NOMO-1 treated with dmso at 0.1 percent for 144 hours (cell line): ENCODE measurements at regions not wholly inside any gene's neighbourhood (a gene's known extent, or its start where the extent isn't known, plus 50 kb on each side); places are given as distances from the start of the nearest gene placed in this dataset.
"Not testable (repeated sequence)": the region's sequence is repeated elsewhere in the genome, so short reads cannot be mapped to it uniquely, and the experiment has no call there.

Experiments
- DNase-seq: peaks from one replicate; lab custom pipeline; 2025; ENCODE audit not compliant: unreplicated experiment; lab: John Stamatoyannopoulos, UW

GRCh38 chr9:83138422-83139135 lies 75.6 kb upstream of the RASEF start:
- DNase-seq = no peak

- no peak for DNase-seq
Measured at GRCh38 chr9:83133316-83133715, 70.4 kb upstream of the RASEF start.

GRCh38 chr9:83132768-83133167 lies 69.8 kb upstream of the RASEF start:
- DNase-seq = no peak

- DNase-seq = no peak
Measured at GRCh38 chr9:83130541-83130940, 67.6 kb upstream of the RASEF start.

GRCh38 chr9:83125671-83126070 lies 62.7 kb upstream of the RASEF start:
- DNase-seq = no peak

- DNase-seq = no peak
Measured at GRCh38 chr9:83119873-83120272, 56.9 kb upstream of the RASEF start.

- no peak for DNase-seq
Measured at GRCh38 chr9:83116026-83116425, 53.1 kb upstream of the RASEF start.

- not testable (repeated sequence) for DNase-seq
Measured at GRCh38 chr9:83113445-83113844, 50.5 kb upstream of the RASEF start.
